ENCODE measurements at regions not wholly inside any gene's neighbourhood (a gene's known extent, or its start where the extent isn't known, plus 50 kb on each side); places are given as distances from the start of the nearest gene placed in this dataset.
"Not testable (repeated sequence)": the region's sequence is repeated elsewhere in the genome, so short reads cannot be mapped to it uniquely, and the experiment has no call there.

DNA sequence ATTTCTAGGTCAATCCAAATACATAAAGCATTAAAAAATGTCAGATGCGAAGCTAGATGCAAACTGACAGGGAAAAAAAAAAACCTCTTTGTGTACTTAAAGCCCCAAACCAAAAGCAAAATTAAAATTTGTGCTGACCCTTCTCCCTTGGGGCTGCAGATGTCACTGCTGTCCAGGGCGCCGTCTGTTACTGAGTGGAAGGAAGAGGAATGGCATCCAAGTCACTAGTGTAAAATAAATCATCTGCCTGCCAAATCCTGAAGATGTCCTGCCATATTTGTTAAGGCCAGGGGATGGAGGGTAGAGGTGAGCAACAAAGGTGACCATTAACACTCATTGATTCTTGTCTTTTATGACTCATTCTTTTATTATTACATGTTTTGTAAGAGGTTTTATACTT lies 233.2 kb upstream of the VKORC1L1 start:
- H3K9me3 ChIP-seq (ENCODE audit: control insufficient read depth in 2 of 2, low read length in 2 of 2); H3K4me1 Mint-ChIP-seq; H3K4me3 Mint-ChIP-seq; H3K4me3 ChIP-seq (ENCODE audit: low read depth, low read length); H3K36me3 Mint-ChIP-seq; ATAC-seq (ENCODE audit: low read depth in 2 of 2); H3K27me3 ChIP-seq (ENCODE audit: control insufficient read depth, insufficient read depth, low read length); H3K4me1 ChIP-seq (ENCODE audit: control insufficient read depth, insufficient read depth, low read length, poor library complexity, severe bottlenecking); H3K9me3 Mint-ChIP-seq; DNase-seq; H3K36me3 ChIP-seq (ENCODE audit: control insufficient read depth, insufficient read depth, low read length); H3K27ac Mint-ChIP-seq; H3K27me3 Mint-ChIP-seq; H3K27ac ChIP-seq (ENCODE audit: insufficient read depth, low read length, poor library complexity, severe bottlenecking): not testable (repeated sequence)

DNA sequence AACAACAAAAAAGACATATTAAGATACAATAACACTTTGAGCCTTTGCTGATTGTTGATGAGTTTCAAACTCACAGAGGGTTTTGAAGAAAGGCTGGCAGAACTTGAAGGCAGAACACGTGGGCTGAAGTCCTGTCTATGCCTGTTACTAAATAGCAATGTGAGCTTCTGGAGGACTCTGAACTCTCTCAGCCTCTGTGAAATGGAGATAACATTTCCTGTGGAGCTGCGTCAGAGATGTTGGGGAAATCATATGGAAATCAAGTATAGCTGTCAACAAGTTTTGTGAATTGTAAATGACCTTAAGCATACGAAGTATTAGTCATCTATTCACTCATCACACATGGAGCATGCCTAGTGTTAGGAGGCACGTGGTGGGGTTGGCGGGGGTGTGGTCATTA lies 229.4 kb upstream of the VKORC1L1 start:
- not testable (repeated sequence) for H3K36me3 Mint-ChIP-seq; ATAC-seq (ENCODE audit: low read depth in 2 of 2); H3K27ac ChIP-seq (ENCODE audit: insufficient read depth, low read length, poor library complexity, severe bottlenecking); H3K4me3 Mint-ChIP-seq; H3K9me3 ChIP-seq (ENCODE audit: control insufficient read depth in 2 of 2, low read length in 2 of 2); H3K9me3 Mint-ChIP-seq; H3K27ac Mint-ChIP-seq; H3K4me1 ChIP-seq (ENCODE audit: control insufficient read depth, insufficient read depth, low read length, poor library complexity, severe bottlenecking); H3K36me3 ChIP-seq (ENCODE audit: control insufficient read depth, insufficient read depth, low read length); H3K4me1 Mint-ChIP-seq; H3K27me3 ChIP-seq (ENCODE audit: control insufficient read depth, insufficient read depth, low read length); H3K27me3 Mint-ChIP-seq; H3K4me3 ChIP-seq (ENCODE audit: low read depth, low read length); DNase-seq

DNA sequence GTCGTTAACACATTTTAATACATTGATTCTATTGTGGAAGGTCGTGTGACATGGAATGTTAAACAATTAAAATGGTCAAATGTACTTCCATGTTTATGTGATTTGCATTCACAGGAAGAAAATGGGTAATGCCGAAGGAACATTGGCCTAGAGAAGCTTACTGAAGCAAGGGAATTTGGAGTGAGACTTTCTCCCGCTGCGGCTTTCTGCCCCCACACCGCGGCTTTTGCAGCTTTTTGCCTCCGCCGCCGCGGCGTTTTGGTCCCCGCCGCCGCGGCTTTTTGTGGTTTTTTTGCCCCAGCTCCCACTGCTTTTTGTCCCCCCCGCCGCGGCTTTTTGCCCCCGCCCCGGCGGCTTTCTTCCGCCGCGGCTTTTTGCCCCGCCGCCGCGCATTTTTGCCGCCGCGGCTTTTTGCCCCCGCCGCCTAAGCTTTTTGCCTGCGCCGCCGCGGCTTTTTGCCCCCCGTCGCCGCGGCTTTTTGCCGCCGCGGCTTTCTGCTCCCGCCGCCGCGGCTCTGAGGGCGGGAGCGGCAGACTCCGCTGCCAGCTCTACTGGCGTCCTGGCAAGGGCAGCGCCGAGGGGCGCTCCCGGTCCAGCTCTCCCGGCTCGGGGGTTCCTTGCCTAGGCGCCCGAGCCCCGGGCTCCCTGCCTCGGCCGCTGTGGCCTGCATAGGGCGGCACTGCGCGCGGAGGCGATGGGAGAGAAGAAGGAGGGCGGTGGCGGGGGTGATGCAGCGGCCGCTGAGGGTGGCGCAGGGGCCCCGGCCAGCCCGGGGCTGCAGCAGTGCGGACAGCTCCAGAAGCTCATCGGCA lies 225.5 kb upstream of the VKORC1L1 start:
- DNase-seq; H3K36me3 Mint-ChIP-seq; H3K27ac Mint-ChIP-seq; H3K27me3 ChIP-seq (ENCODE audit: control insufficient read depth, insufficient read depth, low read length); H3K27me3 Mint-ChIP-seq; H3K4me3 Mint-ChIP-seq; H3K36me3 ChIP-seq (ENCODE audit: control insufficient read depth, insufficient read depth, low read length); H3K4me1 Mint-ChIP-seq; H3K4me1 ChIP-seq (ENCODE audit: control insufficient read depth, insufficient read depth, low read length, poor library complexity, severe bottlenecking); ATAC-seq (ENCODE audit: low read depth in 2 of 2); H3K9me3 Mint-ChIP-seq; H3K4me3 ChIP-seq (ENCODE audit: low read depth, low read length); H3K27ac ChIP-seq (ENCODE audit: insufficient read depth, low read length, poor library complexity, severe bottlenecking); H3K9me3 ChIP-seq (ENCODE audit: control insufficient read depth in 2 of 2, low read length in 2 of 2): not testable (repeated sequence)

DNA sequence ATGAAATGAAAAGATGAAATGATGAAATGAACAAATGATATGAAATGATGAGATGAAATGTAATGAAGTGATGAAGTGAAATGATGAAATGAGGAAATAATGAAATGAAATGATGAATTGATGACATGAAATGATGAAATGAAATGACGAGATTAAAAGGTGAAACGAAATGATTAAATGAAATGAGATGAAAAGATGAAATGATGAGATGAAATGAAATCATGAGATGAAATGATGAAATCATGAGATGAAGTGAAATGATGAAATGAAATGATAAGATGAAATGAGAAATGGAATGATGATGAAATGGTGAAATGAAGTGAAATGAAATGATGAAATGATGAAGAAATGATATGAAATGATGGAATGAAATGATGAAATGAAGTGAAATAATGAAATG lies 221.7 kb upstream of the VKORC1L1 start:
- not testable (repeated sequence) for H3K27ac ChIP-seq (ENCODE audit: insufficient read depth, low read length, poor library complexity, severe bottlenecking); H3K4me3 Mint-ChIP-seq; DNase-seq; H3K36me3 Mint-ChIP-seq; H3K36me3 ChIP-seq (ENCODE audit: control insufficient read depth, insufficient read depth, low read length); H3K4me1 Mint-ChIP-seq; H3K9me3 ChIP-seq (ENCODE audit: control insufficient read depth in 2 of 2, low read length in 2 of 2); H3K27me3 Mint-ChIP-seq; H3K27me3 ChIP-seq (ENCODE audit: control insufficient read depth, insufficient read depth, low read length); H3K4me3 ChIP-seq (ENCODE audit: low read depth, low read length); H3K4me1 ChIP-seq (ENCODE audit: control insufficient read depth, insufficient read depth, low read length, poor library complexity, severe bottlenecking); H3K9me3 Mint-ChIP-seq; ATAC-seq (ENCODE audit: low read depth in 2 of 2); H3K27ac Mint-ChIP-seq

DNA sequence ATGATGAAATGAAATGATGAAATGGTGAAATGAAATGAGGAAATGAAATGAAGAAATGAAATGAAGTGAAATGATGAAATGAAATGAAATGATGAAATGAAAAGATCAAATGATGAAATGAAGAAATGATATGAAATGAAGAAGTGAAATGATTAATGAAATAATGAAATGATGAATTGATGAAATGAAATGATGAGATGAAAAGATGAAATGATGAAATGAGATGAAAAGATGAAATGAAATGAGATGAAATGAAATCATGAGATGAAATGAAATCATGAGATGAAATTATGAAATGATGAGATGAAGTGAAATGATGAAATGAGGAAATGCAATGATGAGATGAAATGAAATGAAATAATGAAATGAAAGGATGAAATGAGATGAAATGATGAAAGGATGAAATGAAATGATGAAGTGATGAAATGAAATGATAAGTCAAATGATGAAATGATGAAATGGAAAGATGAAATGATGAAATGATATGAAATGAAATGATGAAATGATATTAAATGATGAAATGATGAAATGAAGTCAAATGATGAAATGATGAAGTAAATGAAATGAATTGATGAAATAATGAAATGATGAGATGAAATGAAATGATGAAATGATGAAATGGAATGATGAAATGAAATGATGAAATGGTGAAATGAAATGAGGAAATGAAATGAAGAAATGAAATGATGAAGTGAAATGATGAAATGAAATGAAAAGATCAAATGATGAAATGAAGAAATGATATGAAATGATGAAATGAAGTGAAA lies 220.9 kb upstream of the VKORC1L1 start:
- not testable (repeated sequence) for DNase-seq; H3K4me1 ChIP-seq (ENCODE audit: control insufficient read depth, insufficient read depth, low read length, poor library complexity, severe bottlenecking); H3K4me3 Mint-ChIP-seq; H3K4me1 Mint-ChIP-seq; H3K9me3 ChIP-seq (ENCODE audit: control insufficient read depth in 2 of 2, low read length in 2 of 2); ATAC-seq (ENCODE audit: low read depth in 2 of 2); H3K27me3 ChIP-seq (ENCODE audit: control insufficient read depth, insufficient read depth, low read length); H3K27me3 Mint-ChIP-seq; H3K36me3 Mint-ChIP-seq; H3K4me3 ChIP-seq (ENCODE audit: low read depth, low read length); H3K36me3 ChIP-seq (ENCODE audit: control insufficient read depth, insufficient read depth, low read length); H3K27ac ChIP-seq (ENCODE audit: insufficient read depth, low read length, poor library complexity, severe bottlenecking); H3K9me3 Mint-ChIP-seq; H3K27ac Mint-ChIP-seq

DNA sequence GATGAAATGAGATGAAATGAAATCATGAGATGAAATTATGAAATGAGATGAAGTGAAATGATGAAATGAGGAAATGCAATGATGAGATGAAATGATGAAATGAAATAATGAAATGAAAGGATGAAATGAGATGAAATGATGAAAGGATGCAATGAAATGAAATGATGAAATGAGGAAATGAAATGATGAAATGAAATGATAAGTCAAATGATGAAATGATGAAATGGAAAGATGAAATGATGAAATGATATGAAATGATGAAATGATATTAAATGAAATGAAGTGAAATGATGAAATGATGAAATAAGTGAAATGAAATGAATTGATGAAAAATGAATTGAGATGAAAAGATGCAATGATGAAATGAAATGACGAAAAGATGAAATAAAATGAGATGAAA lies 220.2 kb upstream of the VKORC1L1 start:
- not testable (repeated sequence) for H3K9me3 Mint-ChIP-seq; H3K27me3 ChIP-seq (ENCODE audit: control insufficient read depth, insufficient read depth, low read length); H3K27me3 Mint-ChIP-seq; H3K4me3 ChIP-seq (ENCODE audit: low read depth, low read length); H3K4me1 ChIP-seq (ENCODE audit: control insufficient read depth, insufficient read depth, low read length, poor library complexity, severe bottlenecking); H3K36me3 ChIP-seq (ENCODE audit: control insufficient read depth, insufficient read depth, low read length); H3K9me3 ChIP-seq (ENCODE audit: control insufficient read depth in 2 of 2, low read length in 2 of 2); H3K4me1 Mint-ChIP-seq; H3K27ac ChIP-seq (ENCODE audit: insufficient read depth, low read length, poor library complexity, severe bottlenecking); H3K4me3 Mint-ChIP-seq; DNase-seq; H3K27ac Mint-ChIP-seq; ATAC-seq (ENCODE audit: low read depth in 2 of 2); H3K36me3 Mint-ChIP-seq

DNA sequence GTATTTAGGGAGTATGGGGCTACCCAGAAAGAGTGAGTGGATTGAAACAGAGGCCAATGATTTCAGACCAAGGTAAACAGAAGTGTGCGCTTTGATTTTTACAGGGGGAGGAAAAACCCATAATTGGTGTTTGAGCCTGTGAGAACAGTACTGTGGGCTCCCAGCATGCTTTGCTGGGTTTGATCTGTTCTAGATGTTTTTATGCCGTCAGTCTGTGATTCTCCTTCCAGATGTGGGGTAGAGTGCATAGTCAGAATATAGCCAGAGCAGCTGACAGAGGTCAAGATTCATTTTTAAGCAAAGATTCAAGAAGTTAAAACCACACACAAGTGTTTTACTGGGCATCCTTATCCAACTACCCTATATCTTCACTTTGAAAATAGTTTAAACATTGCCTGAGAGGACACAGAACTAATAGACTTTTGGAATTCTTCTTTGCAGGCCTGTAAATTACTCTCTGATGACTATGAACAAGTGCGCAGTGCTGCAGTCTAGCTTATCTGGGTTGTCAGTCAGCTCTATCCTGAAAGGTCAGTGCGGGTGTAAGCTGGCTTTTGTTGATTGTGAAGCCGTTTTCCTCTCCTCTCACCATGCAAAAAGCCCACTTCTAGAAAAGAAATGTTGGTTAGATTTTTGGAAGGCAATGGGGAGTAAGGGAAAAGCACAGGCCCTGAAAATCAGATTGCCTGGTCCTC lies 216.2 kb upstream of the VKORC1L1 start:
- not testable (repeated sequence) for DNase-seq; H3K4me1 ChIP-seq (ENCODE audit: control insufficient read depth, insufficient read depth, low read length, poor library complexity, severe bottlenecking); H3K27me3 ChIP-seq (ENCODE audit: control insufficient read depth, insufficient read depth, low read length); ATAC-seq (ENCODE audit: low read depth in 2 of 2); H3K27ac Mint-ChIP-seq; H3K9me3 Mint-ChIP-seq; H3K27ac ChIP-seq (ENCODE audit: insufficient read depth, low read length, poor library complexity, severe bottlenecking); H3K9me3 ChIP-seq (ENCODE audit: control insufficient read depth in 2 of 2, low read length in 2 of 2); H3K36me3 Mint-ChIP-seq; H3K36me3 ChIP-seq (ENCODE audit: control insufficient read depth, insufficient read depth, low read length); H3K4me1 Mint-ChIP-seq; H3K4me3 ChIP-seq (ENCODE audit: low read depth, low read length); H3K27me3 Mint-ChIP-seq; H3K4me3 Mint-ChIP-seq

DNA sequence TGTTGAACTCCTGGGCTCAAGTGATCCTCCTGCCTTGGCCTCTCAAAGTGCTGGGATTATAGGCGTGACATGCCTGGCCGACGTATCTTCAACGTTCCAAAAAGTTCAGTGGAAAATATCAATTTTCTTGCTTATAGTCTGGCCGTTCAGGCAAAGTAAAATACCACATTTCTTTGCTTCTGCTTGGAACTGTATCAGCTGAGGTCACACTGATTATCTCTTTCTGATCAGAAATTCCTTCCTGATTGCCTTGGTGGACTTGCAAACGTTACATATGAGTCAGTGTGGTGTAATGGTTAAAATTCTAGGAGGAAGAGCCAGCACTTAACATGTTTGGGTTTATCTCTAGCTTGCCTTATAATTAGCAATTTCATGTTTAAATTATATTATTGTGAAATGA lies 189.5 kb upstream of the VKORC1L1 start:
- H3K9me3 ChIP-seq (ENCODE audit: control insufficient read depth in 2 of 2, low read length in 2 of 2); H3K4me1 Mint-ChIP-seq; H3K36me3 Mint-ChIP-seq; H3K27me3 Mint-ChIP-seq; H3K4me3 Mint-ChIP-seq; DNase-seq; H3K27ac ChIP-seq (ENCODE audit: insufficient read depth, low read length, poor library complexity, severe bottlenecking); H3K27ac Mint-ChIP-seq; ATAC-seq (ENCODE audit: low read depth in 2 of 2); H3K9me3 Mint-ChIP-seq; H3K36me3 ChIP-seq (ENCODE audit: control insufficient read depth, insufficient read depth, low read length); H3K4me1 ChIP-seq (ENCODE audit: control insufficient read depth, insufficient read depth, low read length, poor library complexity, severe bottlenecking); H3K27me3 ChIP-seq (ENCODE audit: control insufficient read depth, insufficient read depth, low read length); H3K4me3 ChIP-seq (ENCODE audit: low read depth, low read length): not testable (repeated sequence)
